ENCODE measurements at regions not wholly inside any gene's neighbourhood (a gene's known extent, or its start where the extent isn't known, plus 50 kb on each side); places are given as distances from the start of the nearest gene placed in this dataset.

- Mint-ChIP-seq H3K27me3 (no peaks in the 10 kb centered on the region), H3K36me3 (ENCODE audit: low read depth) (no peaks in the 10 kb centered on the region), H3K4me1 (no peaks in the 10 kb centered on the region), H3K27ac (no peak overlapping the region), H3K4me3 (no peak overlapping the region), H3K9me3 (peaks cover 3% of the 10 kb centered on the region)
- POLR2A ChIA-PET = no interaction called here
- CTCF ChIA-PET = no interaction called here
- DNase-seq (no peak), ATAC-seq (ENCODE audit: low read depth) (no peak)
- no peak for TF ChIP-seq CTCF (IDR thresholded peaks at IDR 0.05)
- intact Hi-C loops (cut with micrococcal nuclease) = no loop called here
Measured at GRCh38 chr1:38201431-38201830, 154.8 kb upstream of the POU3F1 start.

- no peak for DNase-seq
Measured at GRCh38 chr1:38198621-38199020, 152.0 kb upstream of the POU3F1 start.

GRCh38 chr1:38198099-38198498, 151.5 kb upstream of the POU3F1 start:
- DNase-seq = no peak
- POLR2A ChIA-PET = no interaction called here
- H3K4me1 Mint-ChIP-seq = no peaks in the 10 kb centered on the region
- no peaks in the 10 kb centered on the region for H3K36me3 Mint-ChIP-seq (ENCODE audit: low read depth)
- H3K4me3 Mint-ChIP-seq = no peak overlapping the region
- no peaks in the 10 kb centered on the region for H3K27me3 Mint-ChIP-seq
- H3K27ac Mint-ChIP-seq = no peak overlapping the region
- intact Hi-C loops (cut with micrococcal nuclease) = no loop called here
- H3K9me3 Mint-ChIP-seq = peaks cover 3% of the 10 kb centered on the region
- CTCF ChIA-PET = no interaction called here
- ATAC-seq (ENCODE audit: low read depth) = no peak
- no peak for TF ChIP-seq CTCF (IDR thresholded peaks at IDR 0.05)

More at GRCh38 chr1:38198621-38199020, 152.0 kb upstream of the POU3F1 start:
- no peaks in the 10 kb centered on the region for H3K36me3 Mint-ChIP-seq (ENCODE audit: low read depth)
- TF ChIP-seq CTCF (IDR thresholded peaks at IDR 0.05) = no peak
- peaks cover 3% of the 10 kb centered on the region for H3K9me3 Mint-ChIP-seq
- intact Hi-C loops (cut with micrococcal nuclease) = no loop called here
- H3K4me1 Mint-ChIP-seq = no peaks in the 10 kb centered on the region
- no peak for ATAC-seq (ENCODE audit: low read depth)
- H3K27me3 Mint-ChIP-seq = no peaks in the 10 kb centered on the region
- H3K4me3 Mint-ChIP-seq = no peak overlapping the region
- CTCF ChIA-PET = no interaction called here
- no peak overlapping the region for H3K27ac Mint-ChIP-seq
- POLR2A ChIA-PET = no interaction called here

DNA sequence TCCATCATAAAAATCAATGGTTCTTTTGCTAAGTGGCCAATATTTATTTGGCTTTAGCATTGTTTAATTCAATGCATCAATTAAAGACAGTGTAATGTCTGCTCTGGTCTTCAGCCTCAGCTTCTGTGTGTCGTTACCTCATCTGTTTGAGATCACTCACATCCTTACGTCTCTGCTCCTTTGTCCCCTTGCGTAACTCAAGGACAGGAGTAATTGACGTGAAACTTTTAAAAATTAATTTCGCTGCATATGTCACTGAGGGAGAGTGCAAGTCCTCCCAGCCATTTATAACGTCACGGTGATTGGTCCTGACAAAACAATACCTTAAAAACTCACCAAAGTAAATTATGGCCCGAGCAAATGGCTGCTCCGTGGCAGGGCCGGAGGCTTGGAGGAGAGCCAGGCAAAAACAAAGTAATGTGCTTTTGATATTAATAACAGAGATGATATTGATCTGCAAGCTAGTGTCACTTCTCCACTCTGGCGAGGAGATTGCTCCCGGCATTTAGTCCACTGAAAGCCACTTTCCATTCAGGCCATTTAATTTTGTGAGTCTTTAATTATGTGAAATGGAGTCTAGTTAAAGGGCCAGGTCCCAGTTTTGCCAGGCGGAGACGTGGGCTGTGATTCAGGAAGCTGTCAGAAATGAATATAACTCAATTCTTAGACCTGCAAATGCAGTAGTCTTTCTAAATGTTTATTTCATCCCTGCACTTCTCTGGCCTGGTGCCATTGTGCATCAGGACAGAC, 150.9 kb upstream of the POU3F1 start:
- no peak for DNase-seq
- H3K27me3 Mint-ChIP-seq = no peaks in the 10 kb centered on the region
- intact Hi-C loops (cut with micrococcal nuclease) = no loop called here
- no peak overlapping the region for H3K27ac Mint-ChIP-seq
- H3K36me3 Mint-ChIP-seq (ENCODE audit: low read depth) = no peaks in the 10 kb centered on the region
- POLR2A ChIA-PET = no interaction called here
- TF ChIP-seq CTCF (IDR thresholded peaks at IDR 0.05) = no peak
- CTCF ChIA-PET = no interaction called here
- H3K4me1 Mint-ChIP-seq = no peaks in the 10 kb centered on the region
- peaks cover 3% of the 10 kb centered on the region for H3K9me3 Mint-ChIP-seq
- no peak for ATAC-seq (ENCODE audit: low read depth)
- no peak overlapping the region for H3K4me3 Mint-ChIP-seq

- Mint-ChIP-seq H3K9me3 (peaks cover under 1% of the 10 kb centered on the region), H3K36me3 (ENCODE audit: low read depth) (no peaks in the 10 kb centered on the region), H3K4me1 (peaks cover 10% of the 10 kb centered on the region), H3K4me3 (no peak overlapping the region), H3K27ac (no peak overlapping the region), H3K27me3 (no peaks in the 10 kb centered on the region)
- no peak for TF ChIP-seq CTCF (IDR thresholded peaks at IDR 0.05)
- ChIA-PET POLR2A (no interaction called here), CTCF (no interaction called here)
- DNase-seq (no peak), ATAC-seq (ENCODE audit: low read depth) (no peak)
- intact Hi-C loops (cut with micrococcal nuclease) = no loop called here
Measured at GRCh38 chr1:38194472-38194871, 147.9 kb upstream of the POU3F1 start.

Measured in activated B cell treated with CpG ODN at 0.5 μM for 24 hours (primary cell).